Psoas muscle (tissue), 7 donors: ENCODE measurements at regions not wholly inside any gene's neighbourhood (a gene's known extent, or its start where the extent isn't known, plus 50 kb on each side); places are given as distances from the start of the nearest gene placed in this dataset.
"Not testable (repeated sequence)": the region's sequence is repeated elsewhere in the genome, so short reads cannot be mapped to it uniquely, and the experiment has no call there.

Source experiments
- ATAC-seq, 4 donors: fragments of 200-7000 bp; cut with Tn5 transposase; one replicate each; pipeline ENCODE4 v1.9.1; 2020; ENCODE audit warnings: moderate library complexity in 3 of 4, mild to moderate bottlenecking in 2 of 4
- DNase-seq, 2 donors: peaks; one replicate each; pipeline ENCODE4 v3.0.0-alpha.2; 2020
- H3K27ac ChIP-seq: fragments of 200-600 bp; one replicate; pipeline ENCODE4 v1.8.0; 2022
- H3K27me3 ChIP-seq, 3 donors: fragments of 200-600 bp in 1 of 3; one replicate each; pipeline versions ENCODE4 v1.6.1 to v1.8.0; 2013 to 2022; ENCODE audit warnings: low read length in 2 of 3, mild to moderate bottlenecking in 2 of 3, moderate library complexity in 1 of 3; ENCODE audit not compliant: insufficient read depth in 3 of 3
- H3K36me3 ChIP-seq, 2 donors: fragments of 200-600 bp in 1 of 2; one replicate each; pipeline versions ENCODE4 v1.6.1 to v1.8.0; 2013 to 2022; ENCODE audit warnings: low read depth in 1 of 2, mild to moderate bottlenecking in 1 of 2, moderate library complexity in 1 of 2; ENCODE audit not compliant: insufficient read depth in 1 of 2
- H3K4me1 ChIP-seq: fragments of 200-600 bp; one replicate; pipeline ENCODE4 v1.8.0; 2022
- H3K4me3 ChIP-seq: fragments of 200-600 bp; one replicate; pipeline ENCODE4 v1.8.0; 2022; ENCODE audit warnings: mild to moderate bottlenecking
- H3K9me3 ChIP-seq: fragments of 200-600 bp; one replicate; pipeline ENCODE4 v1.8.0; 2022
- CTCF ChIP-seq: fragments of 200-600 bp; IDR thresholded peaks from one replicate; pipeline ENCODE4 v1.8.0; 2022; ENCODE audit warnings: antibody characterized with exemption
- WGBS, 3 donors: extraction: QIAGEN DNeasy Blood & Tissue Kit; methylation state at CpG; one replicate each; pipeline versions ENCODE4 v1.1.6 to v1.1.7; 2013; 5-methylcytosine and 5-hydroxymethylcytosine counted together
- intact Hi-C, 2 donors: fragments of 100-400 bp; cut with DNase I; formaldehyde crosslinking; loops; one replicate each; pipeline versions ENCODE4 v1.11.0 to v1.14.2; 2022
- donor health status: healthy with polysubstance abuse.
- donor health status: DM: no; HTN: no; CAD: no; lungs with moderate emphysema.
- donor health status: Bipolar disorder and iron deficiency.
- donor health status: healthy.
- donor health status: DM: yes; HTN: yes; CAD: no.
- donor health status: DM: no; HTN: no; CAD: no.
- donor health status: DM: yes; HTN: yes; CAD: no.

GRCh38 chr5:52065182-52065581, 681.9 kb downstream of the ISL1 start:
- Histone ChIP-seq H3K9me3 (peaks cover 3% of the 10 kb centered on the region), H3K27me3 (no peaks in the 10 kb centered on the region), H3K27ac (no peak overlapping the region), H3K4me3 (no peak overlapping the region), H3K36me3 (no peaks in the 10 kb centered on the region), H3K4me1 (no peaks in the 10 kb centered on the region)
- no peak for DNase-seq
- ATAC-seq, result no peak
- WGBS, 3 donors, result 86 to 90% (median 89%) methylated on average over 2 of the region's 2 CpGs
- intact Hi-C loops, result no loop called here
- TF ChIP-seq CTCF, result no peak

GRCh38 chr5:52069997-52070396, 686.7 kb downstream of the ISL1 start:
- no peak overlapping the region for H3K4me3 ChIP-seq
- intact Hi-C loops, result no loop called here
- DNase-seq (no peak), ATAC-seq (no peak)
- peaks cover 3% of the 10 kb centered on the region for H3K9me3 ChIP-seq
- no peaks in the 10 kb centered on the region for H3K4me1 ChIP-seq
- H3K27me3 ChIP-seq, result no peaks in the 10 kb centered on the region
- no peaks in the 10 kb centered on the region for H3K36me3 ChIP-seq
- no peak for TF ChIP-seq CTCF
- H3K27ac ChIP-seq, result no peak overlapping the region

- ATAC-seq, result no peak
- H3K27me3 ChIP-seq, result no peaks in the 10 kb centered on the region
- H3K4me1 ChIP-seq, result no peaks in the 10 kb centered on the region
- no peak for TF ChIP-seq CTCF
- no peak overlapping the region for H3K4me3 ChIP-seq
- no peak overlapping the region for H3K27ac ChIP-seq
- DNase-seq, result no peak
- no peaks in the 10 kb centered on the region for H3K36me3 ChIP-seq
- 68 to 72% (median 69%) methylated on average over 5 of the region's 5 CpGs for WGBS, 3 donors
- no peaks in the 10 kb centered on the region for H3K9me3 ChIP-seq
- intact Hi-C loops, result no loop called here
Observed at GRCh38 chr5:52073993-52074689, 690.9 kb downstream of the ISL1 start.

- Histone ChIP-seq H3K4me1 (no peaks in the 10 kb centered on the region), H3K36me3 (no peaks in the 10 kb centered on the region), H3K9me3 (no peaks in the 10 kb centered on the region), H3K4me3 (no peak overlapping the region), H3K27me3 (no peaks in the 10 kb centered on the region), H3K27ac (no peak overlapping the region)
- intact Hi-C loops, result no loop called here
- no peak for DNase-seq
- no peak for ATAC-seq
- WGBS, 3 donors, result 59 to 64% (median 64%) methylated on average over 5 of the region's 5 CpGs
- TF ChIP-seq CTCF, result no peak
Observed at GRCh38 chr5:52077941-52078815, 694.9 kb downstream of the ISL1 start.

GRCh38 chr5:52102311-52102710, 685.4 kb upstream of the ITGA1 start:
- WGBS, 3 donors, result 74 to 88% (median 84%) methylated on average over 5 of the region's 5 CpGs
- H3K4me1 ChIP-seq, H3K4me3 ChIP-seq, ATAC-seq, H3K9me3 ChIP-seq, intact Hi-C loops, H3K27me3 ChIP-seq, H3K36me3 ChIP-seq, H3K27ac ChIP-seq, DNase-seq: not testable (repeated sequence)
